ENCODE measurements at regions not wholly inside any gene's neighbourhood (a gene's known extent, or its start where the extent isn't known, plus 50 kb on each side); places are given as distances from the start of the nearest gene placed in this dataset.

- TF ChIP-seq CTCF (IDR thresholded peaks at IDR 0.05; ENCODE audit: low read depth, low read length) (no peak), POLR2A (IDR thresholded peaks at IDR 0.05; ENCODE audit: extremely low read depth, insufficient read length) (no peak)
Observed at GRCh38 chr3:976006-976405, 116.8 kb upstream of the CNTN6 start.
